Choroid plexus epithelial cell (primary cell): ENCODE measurements at regions not wholly inside any gene's neighbourhood (a gene's known extent, or its start where the extent isn't known, plus 50 kb on each side); places are given as distances from the start of the nearest gene placed in this dataset.

Experiments
- DNase-seq: peaks from one replicate; pipeline ENCODE4 v3.0.0-alpha.2; 2010; ENCODE audit warnings: low read depth
- H3K4me3 ChIP-seq: 2 replicates; pipeline ENCODE4 v1.5.1; 2011; ENCODE audit warnings: low read depth, mild to moderate bottlenecking, control low read depth, low read length, moderate library complexity
- TF ChIP-seq, protein P1 (sequence below): conservative IDR thresholded peaks from 2 replicates; pipeline ENCODE4 v1.5.1; 2011; ENCODE audit warnings: low read depth, mild to moderate bottlenecking, control low read depth, inconsistent platforms, low read length, moderate library complexity

DNA sequence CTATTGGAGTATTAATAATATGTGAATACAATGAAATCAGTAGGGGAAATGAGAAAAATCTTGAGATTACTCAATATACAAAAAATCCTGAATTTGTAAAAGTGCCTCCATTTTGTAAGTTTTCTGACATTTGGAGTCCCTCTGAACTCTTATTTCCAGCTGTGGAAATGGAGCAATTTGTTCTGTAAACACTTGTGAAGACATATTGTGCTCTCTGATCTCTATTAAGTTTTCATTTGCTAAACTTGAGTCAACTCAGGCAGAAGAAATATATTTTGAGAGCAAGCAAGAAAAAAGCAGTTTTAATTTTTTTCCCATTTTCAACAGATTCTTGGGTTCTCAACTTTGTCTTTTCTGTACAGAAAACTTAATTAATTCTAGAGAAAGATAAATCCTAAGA lies 51.4 kb upstream of the PCDH18 start:
- no peak overlapping the region for H3K4me3 ChIP-seq
- DNase-seq, result peak; percentile 50
- TF ChIP-seq, protein P1, sequence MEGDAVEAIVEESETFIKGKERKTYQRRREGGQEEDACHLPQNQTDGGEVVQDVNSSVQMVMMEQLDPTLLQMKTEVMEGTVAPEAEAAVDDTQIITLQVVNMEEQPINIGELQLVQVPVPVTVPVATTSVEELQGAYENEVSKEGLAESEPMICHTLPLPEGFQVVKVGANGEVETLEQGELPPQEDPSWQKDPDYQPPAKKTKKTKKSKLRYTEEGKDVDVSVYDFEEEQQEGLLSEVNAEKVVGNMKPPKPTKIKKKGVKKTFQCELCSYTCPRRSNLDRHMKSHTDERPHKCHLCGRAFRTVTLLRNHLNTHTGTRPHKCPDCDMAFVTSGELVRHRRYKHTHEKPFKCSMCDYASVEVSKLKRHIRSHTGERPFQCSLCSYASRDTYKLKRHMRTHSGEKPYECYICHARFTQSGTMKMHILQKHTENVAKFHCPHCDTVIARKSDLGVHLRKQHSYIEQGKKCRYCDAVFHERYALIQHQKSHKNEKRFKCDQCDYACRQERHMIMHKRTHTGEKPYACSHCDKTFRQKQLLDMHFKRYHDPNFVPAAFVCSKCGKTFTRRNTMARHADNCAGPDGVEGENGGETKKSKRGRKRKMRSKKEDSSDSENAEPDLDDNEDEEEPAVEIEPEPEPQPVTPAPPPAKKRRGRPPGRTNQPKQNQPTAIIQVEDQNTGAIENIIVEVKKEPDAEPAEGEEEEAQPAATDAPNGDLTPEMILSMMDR, result no peak
